Sigmoid colon (tissue), 6 donors: ENCODE measurements at regions not wholly inside any gene's neighbourhood (a gene's known extent, or its start where the extent isn't known, plus 50 kb on each side); places are given as distances from the start of the nearest gene placed in this dataset.

Experiments
- DNase-seq: peaks from one replicate; pipeline ENCODE4 v3.0.0-alpha.2; 2019
- H3K27ac ChIP-seq, 4 donors: fragments of 200-600 bp; sonication (generic); one replicate each; pipeline ENCODE4 v1.5.1; 2016 to 2019; ENCODE audit warnings: mild to moderate bottlenecking in 1 of 4
- H3K27me3 ChIP-seq, 3 donors: fragments of 200-600 bp; sonication (generic); one replicate each; pipeline ENCODE4 v1.5.1; 2019; ENCODE audit warnings: mild to moderate bottlenecking in 1 of 3
- H3K36me3 ChIP-seq, 4 donors: fragments of 200-600 bp; sonication (generic); one replicate each; pipeline ENCODE4 v1.5.1; 2016 to 2019
- H3K4me1 ChIP-seq, 4 donors: fragments of 200-600 bp; sonication (generic); one replicate each; pipeline ENCODE4 v1.5.1; 2017 to 2019
- H3K4me3 ChIP-seq, 4 donors: fragments of 200-600 bp; sonication (generic); one replicate each; pipeline ENCODE4 v1.5.1; 2017 to 2019; ENCODE audit warnings: mild to moderate bottlenecking in 2 of 4, moderate library complexity in 1 of 4
- H3K9me3 ChIP-seq, 4 donors: fragments of 200-600 bp in 3 of 4; sonication (generic) in 3 of 4; one replicate each; pipeline versions ENCODE4 v1.5.1 to v1.6.1; 2013 to 2019
- EP300 ChIP-seq, 4 donors: sonication (generic); formaldehyde crosslinking; IDR thresholded peaks; one replicate each; pipeline ENCODE4 v1.6.1; 2017; ENCODE audit warnings: antibody characterized with exemption in 4 of 4
- POLR2A ChIP-seq, 2 donors: fragments of 450-650 bp; IDR thresholded peaks; one replicate each; pipeline ENCODE4 v1.6.1; 2016; ENCODE audit warnings: antibody characterized with exemption in 2 of 2, mild to moderate bottlenecking in 2 of 2, moderate library complexity in 2 of 2
- POLR2AphosphoS5 ChIP-seq, 4 donors: sonication (generic); formaldehyde crosslinking; IDR thresholded peaks; one replicate each; pipeline ENCODE4 v1.6.1; 2017; ENCODE audit warnings: antibody characterized with exemption in 4 of 4
- WGBS, 2 donors: extraction: QIAGEN DNeasy Blood & Tissue Kit; methylation state at CpG; one replicate each; pipeline ENCODE4 v1.1.7; 2013; 5-methylcytosine and 5-hydroxymethylcytosine counted together
- intact Hi-C: fragments of 100-400 bp; cut with DNase I; formaldehyde crosslinking; loops from one replicate; pipeline ENCODE4 v1.15.1; 2023
- TF ChIP-seq, protein P1 (sequence below), 4 experiments: fragments of 450-650 bp in 3 of 4; fragments of 200-600 bp in 1 of 4; IDR thresholded peaks; one replicate each; pipeline ENCODE4 v1.5.1; 2016 to 2019; ENCODE audit warnings: antibody characterized with exemption in 4 of 4, mild to moderate bottlenecking in 3 of 4, moderate library complexity in 2 of 4
- donor health status: healthy with polysubstance abuse.
- donor health status: healthy.

DNA sequence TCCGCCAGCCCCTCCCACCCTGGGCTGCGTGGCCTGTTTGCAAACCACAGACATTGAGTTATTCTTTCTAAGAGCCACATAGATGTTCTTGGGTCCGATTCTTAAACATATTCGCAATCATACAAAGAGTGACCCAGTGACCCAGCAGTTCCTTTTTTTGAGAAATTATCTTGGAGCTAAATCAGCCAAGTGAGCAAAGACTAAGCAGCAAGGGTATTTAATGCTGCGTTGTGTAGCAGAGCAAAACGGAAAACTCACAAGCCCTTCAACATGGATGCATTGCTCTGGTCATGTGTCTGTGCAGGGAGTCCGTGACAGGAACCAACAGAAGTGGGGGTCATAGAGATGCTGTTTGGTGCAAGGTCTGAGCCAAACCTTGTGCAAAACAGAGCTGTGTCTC is 95.6 kb downstream of the OLFM1 start:
- Histone ChIP-seq H3K4me3 (no peak overlapping the region), H3K4me1 (peaks cover 0 to 12% (median 4%) of the 10 kb centered on the region in 4 donors), H3K9me3 (no peaks in the 10 kb centered on the region), H3K27ac (no peak overlapping the region), H3K27me3 (peaks cover 0 to 28% (median 19%) of the 10 kb centered on the region in 3 donors), H3K36me3 (no peaks in the 10 kb centered on the region)
- TF ChIP-seq POLR2A (IDR thresholded peaks at IDR 0.05): no peak
- no peak for TF ChIP-seq POLR2AphosphoS5 (IDR thresholded peaks at IDR 0.05)
- no peak for TF ChIP-seq EP300 (IDR thresholded peaks at IDR 0.05)
- TF ChIP-seq, protein P1, sequence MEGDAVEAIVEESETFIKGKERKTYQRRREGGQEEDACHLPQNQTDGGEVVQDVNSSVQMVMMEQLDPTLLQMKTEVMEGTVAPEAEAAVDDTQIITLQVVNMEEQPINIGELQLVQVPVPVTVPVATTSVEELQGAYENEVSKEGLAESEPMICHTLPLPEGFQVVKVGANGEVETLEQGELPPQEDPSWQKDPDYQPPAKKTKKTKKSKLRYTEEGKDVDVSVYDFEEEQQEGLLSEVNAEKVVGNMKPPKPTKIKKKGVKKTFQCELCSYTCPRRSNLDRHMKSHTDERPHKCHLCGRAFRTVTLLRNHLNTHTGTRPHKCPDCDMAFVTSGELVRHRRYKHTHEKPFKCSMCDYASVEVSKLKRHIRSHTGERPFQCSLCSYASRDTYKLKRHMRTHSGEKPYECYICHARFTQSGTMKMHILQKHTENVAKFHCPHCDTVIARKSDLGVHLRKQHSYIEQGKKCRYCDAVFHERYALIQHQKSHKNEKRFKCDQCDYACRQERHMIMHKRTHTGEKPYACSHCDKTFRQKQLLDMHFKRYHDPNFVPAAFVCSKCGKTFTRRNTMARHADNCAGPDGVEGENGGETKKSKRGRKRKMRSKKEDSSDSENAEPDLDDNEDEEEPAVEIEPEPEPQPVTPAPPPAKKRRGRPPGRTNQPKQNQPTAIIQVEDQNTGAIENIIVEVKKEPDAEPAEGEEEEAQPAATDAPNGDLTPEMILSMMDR (IDR thresholded peaks at IDR 0.05): no peak
- WGBS, 2 donors: 84 to 86% methylated on average over 7 of the region's 7 CpGs
- intact Hi-C loops: no loop called here
- DNase-seq: no peak

GRCh38 chr9:135183528-135184180 is 96.2 kb downstream of the OLFM1 start:
- H3K36me3 ChIP-seq: no peaks in the 10 kb centered on the region
- H3K27me3 ChIP-seq: peaks cover 0 to 33% (median 20%) of the 10 kb centered on the region in 3 donors
- intact Hi-C loops: no loop called here
- no peak overlapping the region for H3K27ac ChIP-seq
- H3K4me3 ChIP-seq: no peak overlapping the region
- no peak for DNase-seq
- TF ChIP-seq, protein P1 (IDR thresholded peaks at IDR 0.05): no peak
- no peak for TF ChIP-seq POLR2AphosphoS5 (IDR thresholded peaks at IDR 0.05)
- no peak for TF ChIP-seq POLR2A (IDR thresholded peaks at IDR 0.05)
- no peak for TF ChIP-seq EP300 (IDR thresholded peaks at IDR 0.05)
- 52 to 56% methylated on average over 12 of the region's 12 CpGs for WGBS, 2 donors
- H3K4me1 ChIP-seq: peaks cover 0 to 12% (median 4%) of the 10 kb centered on the region in 4 donors
- H3K9me3 ChIP-seq: no peaks in the 10 kb centered on the region

DNA sequence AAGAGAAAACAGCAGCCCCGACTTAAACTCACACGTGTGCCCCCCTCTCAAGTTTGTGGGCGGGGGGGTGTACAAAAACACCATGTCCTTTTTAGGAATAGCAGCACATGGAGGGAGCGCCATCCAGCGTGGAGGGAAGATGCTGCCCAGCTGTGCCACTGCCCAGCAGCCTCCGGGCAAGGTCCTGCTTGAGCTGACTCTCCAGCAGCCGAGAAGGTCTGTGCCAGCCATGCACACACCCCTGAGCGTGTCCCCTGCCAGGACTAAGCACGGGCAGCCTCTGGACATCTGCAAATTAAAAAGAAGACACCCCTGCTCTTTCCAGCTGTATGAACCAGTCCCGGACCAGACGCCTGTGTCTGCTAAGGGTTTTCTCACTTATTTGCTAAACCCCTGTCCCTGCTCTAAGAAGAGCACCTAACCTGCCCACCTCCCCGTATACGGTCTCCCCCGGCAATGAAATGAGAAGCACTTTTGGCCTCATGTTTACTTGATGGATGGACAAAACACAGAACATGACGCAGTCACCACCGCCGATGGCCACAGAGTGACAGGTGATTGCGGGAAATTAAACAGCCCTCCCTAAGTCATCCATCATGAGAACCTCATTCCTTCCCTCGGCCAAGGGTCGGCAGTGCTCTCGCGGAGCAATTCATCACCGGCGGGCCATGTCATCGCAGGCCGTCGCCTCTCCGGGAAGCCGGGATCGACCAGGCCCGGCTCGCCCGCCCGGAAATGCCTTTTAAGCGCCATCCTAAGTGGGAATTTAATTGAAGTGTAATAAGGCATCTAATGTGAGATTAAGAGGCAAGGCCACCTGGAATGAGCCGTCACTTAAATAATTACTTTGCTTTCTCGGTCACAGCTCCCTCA is 96.9 kb downstream of the OLFM1 start:
- DNase-seq: no peak
- intact Hi-C loops: no loop called here
- TF ChIP-seq, protein P1 (IDR thresholded peaks at IDR 0.05): no peak
- TF ChIP-seq POLR2AphosphoS5 (IDR thresholded peaks at IDR 0.05) (no peak), POLR2A (IDR thresholded peaks at IDR 0.05) (no peak), EP300 (IDR thresholded peaks at IDR 0.05) (no peak)
- Histone ChIP-seq H3K27ac (no peak overlapping the region), H3K27me3 (peaks cover 0 to 36% (median 22%) of the 10 kb centered on the region in 3 donors), H3K4me3 (no peak overlapping the region), H3K9me3 (no peaks in the 10 kb centered on the region), H3K4me1 (peaks cover 0 to 12% (median 4%) of the 10 kb centered on the region in 4 donors), H3K36me3 (no peaks in the 10 kb centered on the region)
- 63 to 73% methylated on average over 37 of the region's 37 CpGs for WGBS, 2 donors

- H3K27ac ChIP-seq: no peak overlapping the region
- H3K4me1 ChIP-seq: peaks cover 0 to 12% (median 4%) of the 10 kb centered on the region in 4 donors
- peaks cover 0 to 41% (median 22%) of the 10 kb centered on the region in 3 donors for H3K27me3 ChIP-seq
- no peaks in the 10 kb centered on the region for H3K9me3 ChIP-seq
- H3K4me3 ChIP-seq: no peak overlapping the region
- WGBS, 2 donors: 89 to 91% methylated on average over 21 of the region's 21 CpGs
- DNase-seq: no peak
- no peak for TF ChIP-seq POLR2A (IDR thresholded peaks at IDR 0.05)
- TF ChIP-seq, protein P1 (IDR thresholded peaks at IDR 0.05): no peak
- no peak for TF ChIP-seq POLR2AphosphoS5 (IDR thresholded peaks at IDR 0.05)
- TF ChIP-seq EP300 (IDR thresholded peaks at IDR 0.05): no peak
- intact Hi-C loops: no loop called here
- no peaks in the 10 kb centered on the region for H3K36me3 ChIP-seq
Measured at GRCh38 chr9:135185060-135185459, 97.6 kb downstream of the OLFM1 start.
